Upper lobe of left lung (tissue), 4 donors: ENCODE measurements at regions not wholly inside any gene's neighbourhood (a gene's known extent, or its start where the extent isn't known, plus 50 kb on each side); places are given as distances from the start of the nearest gene placed in this dataset.

ENCODE experiments used
- POLR2AphosphoS5 ChIP-seq, 2 donors: sonication (generic); formaldehyde crosslinking; IDR thresholded peaks; one replicate each; pipeline ENCODE4 v1.5.1; 2017; ENCODE audit warnings: antibody characterized with exemption in 2 of 2
- TF ChIP-seq, protein P1 (sequence below), 6 experiments: fragments of 450-650 bp in 4 of 6; fragments of 200-600 bp in 2 of 6; sonication (generic) in 2 of 6; IDR thresholded peaks; one replicate each; pipeline ENCODE4 v1.5.1; 2016 to 2019; ENCODE audit warnings: antibody characterized with exemption in 6 of 6

DNA sequence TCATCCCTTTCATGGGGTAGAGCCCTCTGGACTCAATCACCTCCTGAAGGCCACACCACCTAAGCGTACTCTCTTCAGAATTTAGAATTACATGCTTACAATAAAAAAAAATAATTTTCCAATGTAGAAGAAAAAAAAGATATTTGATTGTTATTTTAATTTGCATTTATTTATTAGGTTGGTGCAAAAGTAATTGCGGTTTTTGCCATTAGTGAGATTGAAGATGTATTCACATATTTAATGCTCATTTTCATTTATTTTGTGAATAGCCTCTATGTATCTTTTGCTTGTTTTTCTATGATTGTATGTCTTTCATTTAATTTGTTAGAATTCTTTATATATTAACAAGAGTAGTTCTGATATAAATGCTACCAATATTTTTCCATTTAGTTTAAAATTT, 220.5 kb downstream of the RND3 start:
- no peak for TF ChIP-seq POLR2AphosphoS5 (IDR thresholded peaks at IDR 0.05)
- TF ChIP-seq, protein P1, sequence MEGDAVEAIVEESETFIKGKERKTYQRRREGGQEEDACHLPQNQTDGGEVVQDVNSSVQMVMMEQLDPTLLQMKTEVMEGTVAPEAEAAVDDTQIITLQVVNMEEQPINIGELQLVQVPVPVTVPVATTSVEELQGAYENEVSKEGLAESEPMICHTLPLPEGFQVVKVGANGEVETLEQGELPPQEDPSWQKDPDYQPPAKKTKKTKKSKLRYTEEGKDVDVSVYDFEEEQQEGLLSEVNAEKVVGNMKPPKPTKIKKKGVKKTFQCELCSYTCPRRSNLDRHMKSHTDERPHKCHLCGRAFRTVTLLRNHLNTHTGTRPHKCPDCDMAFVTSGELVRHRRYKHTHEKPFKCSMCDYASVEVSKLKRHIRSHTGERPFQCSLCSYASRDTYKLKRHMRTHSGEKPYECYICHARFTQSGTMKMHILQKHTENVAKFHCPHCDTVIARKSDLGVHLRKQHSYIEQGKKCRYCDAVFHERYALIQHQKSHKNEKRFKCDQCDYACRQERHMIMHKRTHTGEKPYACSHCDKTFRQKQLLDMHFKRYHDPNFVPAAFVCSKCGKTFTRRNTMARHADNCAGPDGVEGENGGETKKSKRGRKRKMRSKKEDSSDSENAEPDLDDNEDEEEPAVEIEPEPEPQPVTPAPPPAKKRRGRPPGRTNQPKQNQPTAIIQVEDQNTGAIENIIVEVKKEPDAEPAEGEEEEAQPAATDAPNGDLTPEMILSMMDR (IDR thresholded peaks at IDR 0.05), result no peak
